Activated naive CD4-positive, alpha-beta T cell treated with anti-CD3 and anti-CD28 coated beads, Interleukin-2, amount 50 U/mL, for 24 hours (primary cell): ENCODE measurements at regions not wholly inside any gene's neighbourhood (a gene's known extent, or its start where the extent isn't known, plus 50 kb on each side); places are given as distances from the start of the nearest gene placed in this dataset.

Experiments
- H3K27ac Mint-ChIP-seq: one replicate; pipeline ENCODE4 v1.8.0; 2021; ENCODE audit warnings: mild to moderate bottlenecking, mixed read lengths
- H3K27me3 Mint-ChIP-seq: one replicate; pipeline ENCODE4 v1.8.0; 2021; ENCODE audit warnings: mixed read lengths
- H3K36me3 Mint-ChIP-seq: one replicate; pipeline ENCODE4 v1.8.0; 2021; ENCODE audit warnings: mixed read lengths
- H3K4me1 Mint-ChIP-seq: one replicate; pipeline ENCODE4 v1.8.0; 2021; ENCODE audit warnings: mixed read lengths
- H3K4me3 Mint-ChIP-seq: one replicate; pipeline ENCODE4 v1.8.0; 2021; ENCODE audit warnings: mild to moderate bottlenecking, mixed read lengths
- H3K9me3 Mint-ChIP-seq: one replicate; pipeline ENCODE4 v1.8.0; 2021; ENCODE audit warnings: mixed read lengths

GRCh38 chr4:56731857-56732256, 50.8 kb upstream of the HOPX start:
- Mint-ChIP-seq H3K4me1 (no peaks in the 10 kb centered on the region), H3K36me3 (no peaks in the 10 kb centered on the region), H3K9me3 (no peaks in the 10 kb centered on the region), H3K27me3 (no peaks in the 10 kb centered on the region), H3K27ac (no peak overlapping the region), H3K4me3 (no peak overlapping the region)
